ENCODE measurements at regions not wholly inside any gene's neighbourhood (a gene's known extent, or its start where the extent isn't known, plus 50 kb on each side); places are given as distances from the start of the nearest gene placed in this dataset.

DNA sequence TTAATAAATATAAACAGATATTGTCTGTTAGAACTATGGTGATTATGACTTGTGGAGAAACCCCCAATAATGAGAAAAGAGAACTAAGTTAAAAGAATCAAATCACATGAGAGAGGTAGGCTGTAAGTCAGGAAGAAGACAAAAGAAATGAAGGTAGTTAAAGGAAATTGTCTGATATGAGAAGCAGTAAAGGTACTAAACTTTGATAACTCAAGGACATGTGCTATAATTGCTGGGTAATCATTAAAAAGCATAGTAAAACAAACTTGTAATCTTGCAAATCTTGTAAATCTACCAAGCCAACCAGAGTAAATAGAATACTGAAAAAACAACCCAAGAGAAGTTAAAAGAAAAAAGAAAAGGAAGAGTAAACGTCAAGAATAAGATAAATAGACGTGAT is 207.0 kb upstream of the CTNND2 start:
- no peak for DNase-seq
- H4K8ac ChIP-seq (ENCODE audit: low read length), result no peak overlapping the region
- H3K27me3 ChIP-seq (ENCODE audit: control insufficient read depth in 1 of 2, insufficient read depth in 1 of 2, low read length in 2 of 2), result no peaks in the 10 kb centered on the region
- H4K91ac ChIP-seq (ENCODE audit: low read length), result no peak overlapping the region
- no peak overlapping the region for H3K9ac ChIP-seq (ENCODE audit: low read length)
- no CpG with 5 or more reads among the region's 2 CpGs for WGBS
- no peak overlapping the region for H2AK5ac ChIP-seq (ENCODE audit: low read length, severe bottlenecking)
- no peak overlapping the region for H2BK15ac ChIP-seq (ENCODE audit: low read depth, poor library complexity, severe bottlenecking)
- H3K36me3 ChIP-seq (ENCODE audit: control insufficient read depth in 1 of 2, insufficient read depth in 2 of 2, low read depth in 1 of 2, low read length in 2 of 2), result no peaks in the 10 kb centered on the region
- H2BK12ac ChIP-seq (ENCODE audit: low read length in 2 of 2), result no peak overlapping the region
- H3K18ac ChIP-seq (ENCODE audit: low read depth in 1 of 2, low read length in 2 of 2), result no peak overlapping the region
- no peak overlapping the region for H3K4ac ChIP-seq (ENCODE audit: low read depth in 1 of 2, low read length in 2 of 2)
- no peak overlapping the region for H3K23ac ChIP-seq (ENCODE audit: low read length in 2 of 2)
- H3K27ac ChIP-seq (ENCODE audit: low read length, poor library complexity, severe bottlenecking), result no peak overlapping the region
- H3K9me3 ChIP-seq (ENCODE audit: control insufficient read depth, low read length), result no peaks in the 10 kb centered on the region
- no peak overlapping the region for H3K4me2 ChIP-seq (ENCODE audit: low read length, poor library complexity, severe bottlenecking)
- no peak overlapping the region for H2BK5ac ChIP-seq (ENCODE audit: low read depth, low read length, poor library complexity, severe bottlenecking)
- H3K79me1 ChIP-seq (replicated peaks; ENCODE audit: low read length, poor library complexity, severe bottlenecking), result no peaks in the 10 kb centered on the region
- H3K4me3 ChIP-seq (ENCODE audit: insufficient read depth in 1 of 2, low read depth in 1 of 2, low read length in 2 of 2), result no peak overlapping the region
- H2BK120ac ChIP-seq (ENCODE audit: low read depth, low read length), result no peak overlapping the region
- no peak overlapping the region for H2AFZ ChIP-seq (ENCODE audit: low read depth, low read length)
- no peaks in the 10 kb centered on the region for H3K4me1 ChIP-seq (ENCODE audit: control insufficient read depth, insufficient read depth, low read depth, low read length)
- no peak overlapping the region for H3K14ac ChIP-seq (ENCODE audit: low read length in 2 of 2)

DNA sequence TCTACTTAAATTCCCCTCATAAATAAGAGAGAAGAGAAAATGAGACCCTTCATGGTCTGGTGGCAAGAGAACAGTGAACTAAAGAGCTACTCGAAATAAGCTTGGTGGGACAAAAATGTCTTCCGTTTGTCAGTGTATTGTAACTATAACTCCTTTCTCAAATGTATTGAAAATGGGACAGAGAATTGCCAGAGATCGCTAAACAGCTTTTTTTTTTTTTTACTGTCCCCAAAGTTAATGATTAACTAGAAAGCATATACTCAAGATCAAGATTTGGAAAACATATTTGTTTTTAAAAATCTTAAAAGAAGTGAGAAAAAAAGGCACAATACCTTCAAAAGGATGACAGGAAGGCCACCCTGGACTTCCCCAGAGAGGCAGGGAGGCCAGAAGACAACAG is 206.4 kb upstream of the CTNND2 start:
- no peak overlapping the region for H3K18ac ChIP-seq (ENCODE audit: low read depth in 1 of 2, low read length in 2 of 2)

DNA sequence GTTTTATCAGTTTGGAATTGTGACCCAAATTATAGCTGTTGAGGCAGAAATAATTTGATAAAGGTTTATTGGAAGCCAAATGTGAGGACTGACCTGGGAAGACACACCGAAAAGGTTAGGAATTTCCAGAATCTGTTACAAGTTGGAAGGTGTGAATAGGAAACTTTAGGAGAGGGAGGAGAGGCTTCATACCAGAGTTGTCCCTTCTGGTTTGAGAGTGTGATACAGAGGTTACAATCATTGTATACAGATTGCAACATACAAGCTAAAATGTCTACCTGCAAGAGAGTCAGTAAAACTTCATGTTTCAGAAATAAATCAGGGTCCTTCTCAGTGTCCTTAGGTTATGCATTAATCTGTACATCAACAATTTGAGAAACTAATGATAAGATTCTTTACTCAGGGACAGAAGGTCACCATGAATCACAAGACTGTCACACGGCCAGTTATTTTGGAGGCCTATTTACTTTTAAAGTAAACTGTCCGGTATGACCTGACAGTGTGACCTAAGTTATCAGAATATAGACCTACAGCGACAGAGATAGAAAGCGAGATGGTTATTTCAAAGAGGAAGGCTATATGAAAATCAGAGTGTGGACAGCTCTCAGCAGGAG is 204.9 kb upstream of the CTNND2 start:
- H3K14ac ChIP-seq (ENCODE audit: low read length in 2 of 2), result no peak overlapping the region
- H2AFZ ChIP-seq (ENCODE audit: low read depth, low read length), result no peak overlapping the region
- H3K79me1 ChIP-seq (replicated peaks; ENCODE audit: low read length, poor library complexity, severe bottlenecking), result no peaks in the 10 kb centered on the region
- no peak overlapping the region for H3K4ac ChIP-seq (ENCODE audit: low read depth in 1 of 2, low read length in 2 of 2)
- no peaks in the 10 kb centered on the region for H3K9me3 ChIP-seq (ENCODE audit: control insufficient read depth, low read length)
- no peaks in the 10 kb centered on the region for H3K27me3 ChIP-seq (ENCODE audit: control insufficient read depth in 1 of 2, insufficient read depth in 1 of 2, low read length in 2 of 2)
- no peak overlapping the region for H3K18ac ChIP-seq (ENCODE audit: low read depth in 1 of 2, low read length in 2 of 2)
- no peaks in the 10 kb centered on the region for H3K4me1 ChIP-seq (ENCODE audit: control insufficient read depth, insufficient read depth, low read depth, low read length)
- H4K91ac ChIP-seq (ENCODE audit: low read length), result no peak overlapping the region
- H3K4me3 ChIP-seq (ENCODE audit: insufficient read depth in 1 of 2, low read depth in 1 of 2, low read length in 2 of 2), result no peak overlapping the region
- no peak overlapping the region for H4K8ac ChIP-seq (ENCODE audit: low read length)
- H3K4me2 ChIP-seq (ENCODE audit: low read length, poor library complexity, severe bottlenecking), result no peak overlapping the region
- WGBS, result 83% methylated on average over 5 of the region's 5 CpGs
- no peak overlapping the region for H3K9ac ChIP-seq (ENCODE audit: low read length)
- H3K36me3 ChIP-seq (ENCODE audit: control insufficient read depth in 1 of 2, insufficient read depth in 2 of 2, low read depth in 1 of 2, low read length in 2 of 2), result no peaks in the 10 kb centered on the region
- no peak overlapping the region for H2BK15ac ChIP-seq (ENCODE audit: low read depth, poor library complexity, severe bottlenecking)
- DNase-seq, result no peak
- H2BK5ac ChIP-seq (ENCODE audit: low read depth, low read length, poor library complexity, severe bottlenecking), result no peak overlapping the region
- H2BK120ac ChIP-seq (ENCODE audit: low read depth, low read length), result no peak overlapping the region
- no peak overlapping the region for H2BK12ac ChIP-seq (ENCODE audit: low read length in 2 of 2)
- no peak overlapping the region for H2AK5ac ChIP-seq (ENCODE audit: low read length, severe bottlenecking)
- H3K23ac ChIP-seq (ENCODE audit: low read length in 2 of 2), result no peak overlapping the region
- H3K27ac ChIP-seq (ENCODE audit: low read length, poor library complexity, severe bottlenecking), result no peak overlapping the region

More for the DNA sequence above, 206.4 kb upstream of the CTNND2 start:
- no peak overlapping the region for H3K27ac ChIP-seq (ENCODE audit: low read length, poor library complexity, severe bottlenecking)
- 67% methylated on average over 1 of the region's 3 CpGs for WGBS
- H3K9me3 ChIP-seq (ENCODE audit: control insufficient read depth, low read length), result no peaks in the 10 kb centered on the region
- no peak overlapping the region for H3K4me2 ChIP-seq (ENCODE audit: low read length, poor library complexity, severe bottlenecking)
- no peaks in the 10 kb centered on the region for H3K79me1 ChIP-seq (replicated peaks; ENCODE audit: low read length, poor library complexity, severe bottlenecking)
- H4K8ac ChIP-seq (ENCODE audit: low read length), result no peak overlapping the region
- H3K4me3 ChIP-seq (ENCODE audit: insufficient read depth in 1 of 2, low read depth in 1 of 2, low read length in 2 of 2), result no peak overlapping the region
- H3K9ac ChIP-seq (ENCODE audit: low read length), result no peak overlapping the region
- no peaks in the 10 kb centered on the region for H3K27me3 ChIP-seq (ENCODE audit: control insufficient read depth in 1 of 2, insufficient read depth in 1 of 2, low read length in 2 of 2)
- DNase-seq, result no peak
- no peak overlapping the region for H3K4ac ChIP-seq (ENCODE audit: low read depth in 1 of 2, low read length in 2 of 2)
- no peak overlapping the region for H2BK15ac ChIP-seq (ENCODE audit: low read depth, poor library complexity, severe bottlenecking)
- H2AFZ ChIP-seq (ENCODE audit: low read depth, low read length), result no peak overlapping the region
- no peak overlapping the region for H2BK120ac ChIP-seq (ENCODE audit: low read depth, low read length)
- no peak overlapping the region for H3K14ac ChIP-seq (ENCODE audit: low read length in 2 of 2)
- H3K4me1 ChIP-seq (ENCODE audit: control insufficient read depth, insufficient read depth, low read depth, low read length), result no peaks in the 10 kb centered on the region
- H4K91ac ChIP-seq (ENCODE audit: low read length), result no peak overlapping the region
- H2BK5ac ChIP-seq (ENCODE audit: low read depth, low read length, poor library complexity, severe bottlenecking), result no peak overlapping the region
- no peak overlapping the region for H3K23ac ChIP-seq (ENCODE audit: low read length in 2 of 2)
- H2AK5ac ChIP-seq (ENCODE audit: low read length, severe bottlenecking), result no peak overlapping the region
- no peak overlapping the region for H2BK12ac ChIP-seq (ENCODE audit: low read length in 2 of 2)
- no peaks in the 10 kb centered on the region for H3K36me3 ChIP-seq (ENCODE audit: control insufficient read depth in 1 of 2, insufficient read depth in 2 of 2, low read depth in 1 of 2, low read length in 2 of 2)

DNA sequence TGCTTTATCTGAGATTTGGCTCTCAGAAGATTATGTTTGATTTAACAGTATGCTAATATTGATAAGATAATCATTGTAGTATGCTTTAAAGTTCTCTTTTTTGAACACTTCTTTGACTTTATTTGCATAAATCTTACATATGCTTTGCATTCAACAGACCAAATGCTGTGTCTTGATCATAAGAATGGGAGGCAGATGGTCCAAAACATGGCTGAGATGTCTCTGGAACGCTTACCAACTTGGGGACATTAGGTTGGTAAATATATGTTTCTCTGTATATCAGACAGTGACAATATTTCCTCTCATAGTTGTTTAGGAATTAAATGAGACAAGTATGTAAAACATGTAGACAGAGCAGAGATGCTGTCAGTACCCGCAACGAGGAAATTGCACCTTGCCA is 197.9 kb upstream of the CTNND2 start:
- Histone ChIP-seq H2AFZ (ENCODE audit: low read depth, low read length) (no peak overlapping the region), H3K4me2 (ENCODE audit: low read length, poor library complexity, severe bottlenecking) (no peak overlapping the region), H3K4ac (ENCODE audit: low read depth in 1 of 2, low read length in 2 of 2) (no peak overlapping the region), H3K4me1 (ENCODE audit: control insufficient read depth, insufficient read depth, low read depth, low read length) (no peaks in the 10 kb centered on the region), H3K9me3 (ENCODE audit: control insufficient read depth, low read length) (no peaks in the 10 kb centered on the region), H3K14ac (ENCODE audit: low read length in 2 of 2) (no peak overlapping the region), H3K9ac (ENCODE audit: low read length) (no peak overlapping the region), H3K27me3 (ENCODE audit: control insufficient read depth in 1 of 2, insufficient read depth in 1 of 2, low read length in 2 of 2) (no peaks in the 10 kb centered on the region), H2BK5ac (ENCODE audit: low read depth, low read length, poor library complexity, severe bottlenecking) (no peak overlapping the region), H4K8ac (ENCODE audit: low read length) (no peak overlapping the region), H3K79me1 (replicated peaks; ENCODE audit: low read length, poor library complexity, severe bottlenecking) (no peaks in the 10 kb centered on the region), H3K23ac (ENCODE audit: low read length in 2 of 2) (no peak overlapping the region), H3K27ac (ENCODE audit: low read length, poor library complexity, severe bottlenecking) (no peak overlapping the region), H3K18ac (ENCODE audit: low read depth in 1 of 2, low read length in 2 of 2) (no peak overlapping the region), H4K91ac (ENCODE audit: low read length) (no peak overlapping the region), H2BK15ac (ENCODE audit: low read depth, poor library complexity, severe bottlenecking) (no peak overlapping the region), H2BK12ac (ENCODE audit: low read length in 2 of 2) (no peak overlapping the region), H3K36me3 (ENCODE audit: control insufficient read depth in 1 of 2, insufficient read depth in 2 of 2, low read depth in 1 of 2, low read length in 2 of 2) (no peaks in the 10 kb centered on the region), H2AK5ac (ENCODE audit: low read length, severe bottlenecking) (no peak overlapping the region), H2BK120ac (ENCODE audit: low read depth, low read length) (no peak overlapping the region), H3K4me3 (ENCODE audit: insufficient read depth in 1 of 2, low read depth in 1 of 2, low read length in 2 of 2) (no peak overlapping the region)
- 90% methylated on average over 2 of the region's 3 CpGs for WGBS
- no peak for DNase-seq

All from mesenchymal stem cell (in vitro differentiated cells and primary cell).